ENCODE measurements at regions not wholly inside any gene's neighbourhood (a gene's known extent, or its start where the extent isn't known, plus 50 kb on each side); places are given as distances from the start of the nearest gene placed in this dataset.

DNA sequence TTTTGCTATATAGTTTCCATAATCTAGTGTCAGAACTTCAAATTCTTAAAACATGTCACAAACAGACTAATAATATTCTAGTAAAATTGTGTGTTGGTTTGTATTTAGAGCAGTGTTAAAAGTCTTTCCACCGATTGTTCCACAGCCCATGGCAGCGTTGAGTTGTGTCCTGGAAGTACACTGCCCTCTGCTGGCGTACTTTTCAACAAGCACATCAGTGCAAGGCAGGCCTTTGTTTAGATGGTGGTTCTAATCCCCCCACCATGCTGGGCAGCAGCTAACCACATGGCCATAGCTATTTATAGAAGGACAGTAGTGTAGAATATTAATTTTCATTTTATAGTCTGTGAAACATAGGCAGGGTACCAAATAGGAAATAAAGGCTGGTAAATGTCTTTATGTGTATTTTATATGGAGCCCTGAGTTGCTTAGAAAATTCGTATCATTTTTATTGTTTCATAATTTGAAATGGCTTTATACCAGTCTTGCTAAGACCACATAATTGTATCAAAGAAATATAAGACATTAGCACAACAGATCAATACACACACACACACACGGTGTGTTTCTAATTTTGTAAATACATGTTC is 235.4 kb downstream of the SEC23A start:
- TF ChIP-seq CTCF (IDR thresholded peaks at IDR 0.05), result peak; percentile 81
- no peak for TF ChIP-seq POLR2AphosphoS5 (IDR thresholded peaks at IDR 0.05; ENCODE audit: low read depth, low read length)
- TF ChIP-seq SIN3A (IDR thresholded peaks at IDR 0.05; ENCODE audit: borderline replicate concordance, insufficient read depth, low read depth, low read length), result no peak
- TF ChIP-seq, protein P1, sequence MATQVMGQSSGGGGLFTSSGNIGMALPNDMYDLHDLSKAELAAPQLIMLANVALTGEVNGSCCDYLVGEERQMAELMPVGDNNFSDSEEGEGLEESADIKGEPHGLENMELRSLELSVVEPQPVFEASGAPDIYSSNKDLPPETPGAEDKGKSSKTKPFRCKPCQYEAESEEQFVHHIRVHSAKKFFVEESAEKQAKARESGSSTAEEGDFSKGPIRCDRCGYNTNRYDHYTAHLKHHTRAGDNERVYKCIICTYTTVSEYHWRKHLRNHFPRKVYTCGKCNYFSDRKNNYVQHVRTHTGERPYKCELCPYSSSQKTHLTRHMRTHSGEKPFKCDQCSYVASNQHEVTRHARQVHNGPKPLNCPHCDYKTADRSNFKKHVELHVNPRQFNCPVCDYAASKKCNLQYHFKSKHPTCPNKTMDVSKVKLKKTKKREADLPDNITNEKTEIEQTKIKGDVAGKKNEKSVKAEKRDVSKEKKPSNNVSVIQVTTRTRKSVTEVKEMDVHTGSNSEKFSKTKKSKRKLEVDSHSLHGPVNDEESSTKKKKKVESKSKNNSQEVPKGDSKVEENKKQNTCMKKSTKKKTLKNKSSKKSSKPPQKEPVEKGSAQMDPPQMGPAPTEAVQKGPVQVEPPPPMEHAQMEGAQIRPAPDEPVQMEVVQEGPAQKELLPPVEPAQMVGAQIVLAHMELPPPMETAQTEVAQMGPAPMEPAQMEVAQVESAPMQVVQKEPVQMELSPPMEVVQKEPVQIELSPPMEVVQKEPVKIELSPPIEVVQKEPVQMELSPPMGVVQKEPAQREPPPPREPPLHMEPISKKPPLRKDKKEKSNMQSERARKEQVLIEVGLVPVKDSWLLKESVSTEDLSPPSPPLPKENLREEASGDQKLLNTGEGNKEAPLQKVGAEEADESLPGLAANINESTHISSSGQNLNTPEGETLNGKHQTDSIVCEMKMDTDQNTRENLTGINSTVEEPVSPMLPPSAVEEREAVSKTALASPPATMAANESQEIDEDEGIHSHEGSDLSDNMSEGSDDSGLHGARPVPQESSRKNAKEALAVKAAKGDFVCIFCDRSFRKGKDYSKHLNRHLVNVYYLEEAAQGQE (IDR thresholded peaks at IDR 0.05; ENCODE audit: insufficient read depth in 1 of 2, low read depth in 2 of 2, low read length in 1 of 2), result no peak

Data from Panc1 (cell line).